Retinal pigment epithelial cell (primary cell): ENCODE measurements at regions not wholly inside any gene's neighbourhood (a gene's known extent, or its start where the extent isn't known, plus 50 kb on each side); places are given as distances from the start of the nearest gene placed in this dataset.
A peak's percentile ranks its signal among the peaks of the same experiment; 100 is the strongest.

Experiments used
- DNase-seq: peaks from one replicate; pipeline ENCODE4 v3.0.0-alpha.2; 2010; ENCODE audit warnings: low read depth
- H3K4me3 ChIP-seq: 2 replicates; pipeline ENCODE4 v1.5.1; 2011; ENCODE audit warnings: mild to moderate bottlenecking, low read length, control low read depth, moderate library complexity
- TF ChIP-seq, protein P1 (sequence below): conservative IDR thresholded peaks from 2 replicates; pipeline ENCODE4 v1.5.1; 2011; ENCODE audit warnings: low read depth, low read length, control low read depth, inconsistent platforms

DNA sequence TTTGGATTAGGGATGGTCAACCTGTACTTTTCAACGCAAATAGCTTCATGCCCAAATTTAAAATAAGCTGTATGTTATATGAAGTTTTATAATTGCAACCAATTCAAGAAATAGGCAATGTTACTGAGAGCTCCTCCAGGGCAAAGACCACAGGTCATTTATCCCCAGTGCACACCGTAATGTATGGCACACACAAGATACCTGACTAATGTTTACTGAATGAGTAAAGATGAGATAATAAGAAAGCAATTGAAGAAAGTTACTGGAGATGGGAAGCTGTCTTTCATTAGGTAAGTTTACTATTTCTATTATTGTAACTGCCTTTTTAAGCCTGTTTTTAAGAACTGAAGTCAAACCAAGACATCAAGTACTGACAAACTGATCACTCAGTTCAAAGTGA is 184.5 kb upstream of the VRK2 start:
- TF ChIP-seq, protein P1, sequence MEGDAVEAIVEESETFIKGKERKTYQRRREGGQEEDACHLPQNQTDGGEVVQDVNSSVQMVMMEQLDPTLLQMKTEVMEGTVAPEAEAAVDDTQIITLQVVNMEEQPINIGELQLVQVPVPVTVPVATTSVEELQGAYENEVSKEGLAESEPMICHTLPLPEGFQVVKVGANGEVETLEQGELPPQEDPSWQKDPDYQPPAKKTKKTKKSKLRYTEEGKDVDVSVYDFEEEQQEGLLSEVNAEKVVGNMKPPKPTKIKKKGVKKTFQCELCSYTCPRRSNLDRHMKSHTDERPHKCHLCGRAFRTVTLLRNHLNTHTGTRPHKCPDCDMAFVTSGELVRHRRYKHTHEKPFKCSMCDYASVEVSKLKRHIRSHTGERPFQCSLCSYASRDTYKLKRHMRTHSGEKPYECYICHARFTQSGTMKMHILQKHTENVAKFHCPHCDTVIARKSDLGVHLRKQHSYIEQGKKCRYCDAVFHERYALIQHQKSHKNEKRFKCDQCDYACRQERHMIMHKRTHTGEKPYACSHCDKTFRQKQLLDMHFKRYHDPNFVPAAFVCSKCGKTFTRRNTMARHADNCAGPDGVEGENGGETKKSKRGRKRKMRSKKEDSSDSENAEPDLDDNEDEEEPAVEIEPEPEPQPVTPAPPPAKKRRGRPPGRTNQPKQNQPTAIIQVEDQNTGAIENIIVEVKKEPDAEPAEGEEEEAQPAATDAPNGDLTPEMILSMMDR = no peak
- DNase-seq = no peak
- no peak overlapping the region for H3K4me3 ChIP-seq

DNA sequence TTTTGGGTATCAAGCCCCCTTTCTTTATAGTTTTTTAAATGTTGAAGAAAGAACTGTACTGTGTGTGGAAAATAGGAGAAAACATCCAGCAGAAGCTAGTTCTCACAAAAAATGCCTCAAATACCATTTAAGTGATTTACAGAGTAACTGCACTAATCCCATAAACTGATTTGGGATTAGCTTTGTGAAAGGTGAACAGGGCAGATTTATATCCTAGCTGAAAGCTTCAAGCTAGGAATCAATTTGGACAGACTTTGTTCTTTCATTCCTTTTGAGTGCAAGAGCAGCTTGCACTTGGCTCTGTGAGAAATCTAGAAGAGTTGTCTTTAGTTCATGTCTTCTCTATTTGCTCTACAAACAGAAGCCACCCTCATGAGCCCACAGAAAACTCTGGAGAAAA is 183.9 kb upstream of the VRK2 start:
- peak; percentile 86 for DNase-seq
- TF ChIP-seq, protein P1 = no peak
- H3K4me3 ChIP-seq = no peak overlapping the region

DNA sequence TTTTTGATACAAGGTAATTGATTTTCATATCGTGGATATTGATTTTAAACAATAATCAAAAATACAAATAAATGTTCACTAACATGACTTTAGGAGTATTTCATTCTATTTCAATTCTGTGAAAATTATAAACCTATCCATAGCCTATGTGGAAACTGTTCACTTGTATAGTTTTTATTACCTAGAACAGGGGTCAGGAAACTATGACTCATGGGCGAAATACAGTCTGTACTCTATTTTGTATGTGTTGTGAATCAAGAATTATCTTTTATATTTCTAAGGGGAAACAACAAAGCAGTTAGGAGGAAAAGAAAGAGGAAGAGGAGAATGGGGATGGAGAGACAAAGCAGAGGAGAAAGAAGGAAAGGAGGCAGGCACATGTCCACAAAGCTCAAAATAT is 181.7 kb upstream of the VRK2 start:
- TF ChIP-seq, protein P1 = no peak
- DNase-seq = no peak
- no peak overlapping the region for H3K4me3 ChIP-seq

DNA sequence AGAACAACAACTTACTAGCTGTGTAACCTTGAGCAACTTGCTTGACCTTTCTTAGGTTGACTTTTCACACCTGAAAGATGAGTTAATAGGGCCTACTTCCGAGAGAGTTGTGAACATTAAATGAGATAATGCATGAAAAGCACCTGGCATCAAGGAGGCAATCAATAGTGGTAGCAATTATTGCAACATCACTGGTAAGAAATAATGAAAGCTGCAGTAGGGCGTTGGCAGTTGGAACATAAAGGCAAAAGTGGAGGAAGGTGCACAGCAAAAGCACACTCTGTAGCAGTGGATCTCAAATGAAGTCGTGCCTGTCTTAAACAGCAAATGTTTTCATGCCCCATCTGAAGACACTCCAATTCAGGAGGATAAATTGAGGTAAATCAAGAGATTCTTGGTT is 178.9 kb upstream of the VRK2 start:
- TF ChIP-seq, protein P1 = no peak
- no peak for DNase-seq
- no peak overlapping the region for H3K4me3 ChIP-seq

DNA sequence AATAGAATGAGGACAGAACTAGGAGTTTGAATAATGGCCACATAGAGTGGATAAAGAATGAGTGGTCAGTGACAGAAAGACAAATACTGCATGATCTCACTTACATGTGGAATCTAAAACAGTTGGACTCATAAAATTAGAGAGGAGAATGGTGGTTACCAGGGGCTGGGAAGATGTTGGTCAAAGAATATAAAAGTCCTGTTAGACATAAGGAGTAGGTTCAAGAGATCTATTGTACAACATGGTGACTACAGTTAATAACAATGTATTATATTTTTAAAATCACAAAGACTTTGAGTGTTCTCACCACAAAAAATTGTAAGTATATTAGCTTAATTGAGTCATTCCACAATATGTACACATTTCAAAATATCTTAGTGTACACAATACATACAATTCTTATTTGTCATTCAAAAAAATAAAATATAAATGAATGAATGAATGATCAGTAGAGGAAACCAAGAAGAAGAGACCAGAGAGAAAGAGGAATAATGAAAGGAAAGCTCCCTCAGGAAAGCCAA is 177.9 kb upstream of the VRK2 start:
- TF ChIP-seq, protein P1 = no peak
- no peak for DNase-seq
- H3K4me3 ChIP-seq = no peak overlapping the region

DNA sequence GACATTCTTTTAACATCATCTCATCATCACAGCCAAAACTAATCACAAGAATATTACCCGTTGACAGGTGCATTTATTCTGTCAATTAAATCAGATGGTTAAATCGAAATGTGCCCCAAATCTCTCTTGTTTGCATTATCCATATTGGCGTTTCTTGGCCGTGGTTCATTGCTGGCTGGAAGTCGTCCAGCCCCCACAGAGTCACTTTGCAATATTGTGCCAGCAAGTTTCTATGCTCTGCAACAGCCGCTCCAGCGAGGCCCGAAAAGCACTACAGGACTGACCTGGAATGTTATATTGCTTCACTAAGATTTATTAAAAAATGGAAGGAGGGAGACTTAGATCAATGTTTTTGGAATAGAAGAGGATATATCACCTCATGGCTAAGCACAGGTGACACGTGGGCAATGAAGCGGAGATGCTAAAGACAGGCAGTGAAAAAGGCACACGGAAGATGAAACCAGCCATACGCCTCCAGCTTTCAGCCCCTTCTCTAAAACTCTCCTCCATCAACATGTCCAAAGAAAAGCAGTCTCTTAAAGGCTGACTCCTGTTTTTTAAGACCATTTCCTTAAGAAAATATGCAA is 176.8 kb upstream of the VRK2 start:
- TF ChIP-seq, protein P1 = no peak
- no peak for DNase-seq
- H3K4me3 ChIP-seq = no peak overlapping the region

DNA sequence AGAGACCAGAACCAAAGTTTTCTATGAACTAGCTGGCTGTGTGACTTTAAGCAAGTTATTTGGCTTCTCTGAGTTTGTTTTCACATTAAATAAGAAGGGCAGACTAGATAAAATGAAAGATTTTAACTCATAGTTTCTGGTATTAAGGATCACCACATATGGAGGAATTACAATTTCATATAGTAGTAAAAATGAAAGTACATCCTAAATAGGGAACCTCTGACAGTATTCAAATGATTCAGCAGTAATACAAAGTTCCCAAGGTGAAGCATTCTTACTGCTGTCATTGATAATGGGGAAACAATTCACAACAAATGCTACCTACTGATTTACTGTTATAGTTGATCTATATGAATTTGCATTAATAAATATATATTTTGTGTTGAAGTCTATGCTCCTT is 170.3 kb upstream of the VRK2 start:
- DNase-seq = no peak
- H3K4me3 ChIP-seq = no peak overlapping the region
- TF ChIP-seq, protein P1 = no peak
